HG03442 (cell line): ENCODE measurements at regions not wholly inside any gene's neighbourhood (a gene's known extent, or its start where the extent isn't known, plus 50 kb on each side); places are given as distances from the start of the nearest gene placed in this dataset.

Source experiments
- ATAC-seq: cut with Tn5 transposase; IDR thresholded peaks from one replicate; pipeline ENCODE4 v1.9.1; 2021; ENCODE audit warnings: mild to moderate bottlenecking, moderate library complexity; ENCODE audit not compliant: unreplicated experiment

- no peak for ATAC-seq
Measured at GRCh38 chr14:56494167-56494566, 85.4 kb upstream of the TMEM260 start.

- ATAC-seq: no peak
Measured at GRCh38 chr14:56498112-56498511, 81.5 kb upstream of the TMEM260 start.

DNA sequence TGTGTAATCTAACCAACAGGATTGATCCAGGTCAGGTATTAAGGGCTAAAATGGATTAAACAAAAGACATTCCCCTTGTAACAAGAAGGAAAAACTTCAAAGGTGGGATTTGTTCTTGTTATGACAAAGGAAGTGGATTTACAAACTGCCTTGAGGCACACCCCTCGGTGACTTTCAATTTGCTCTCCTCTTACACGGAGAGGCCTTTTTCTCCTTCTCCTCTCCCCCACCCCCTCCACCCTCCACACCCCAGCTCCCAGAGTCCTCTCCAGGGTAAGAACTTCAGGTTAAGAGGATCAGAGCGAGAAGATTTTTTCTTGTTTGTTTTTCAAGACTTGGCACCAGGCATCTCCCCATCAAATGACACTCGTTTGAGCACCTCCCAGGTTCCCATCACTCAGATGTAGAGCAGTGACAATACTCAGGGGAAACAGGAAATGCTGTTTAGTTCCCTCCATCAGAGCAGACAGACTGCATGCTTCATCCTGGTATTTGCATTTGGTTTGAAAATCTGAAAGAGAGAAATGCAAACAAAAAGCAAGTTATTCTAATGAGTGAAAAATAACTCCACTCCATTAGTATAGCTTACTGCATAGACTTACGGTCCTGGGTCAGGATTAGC lies 77.6 kb upstream of the TMEM260 start:
- no peak for ATAC-seq

- no peak for ATAC-seq
Measured at GRCh38 chr14:56505361-56505760, 74.2 kb upstream of the TMEM260 start.

DNA sequence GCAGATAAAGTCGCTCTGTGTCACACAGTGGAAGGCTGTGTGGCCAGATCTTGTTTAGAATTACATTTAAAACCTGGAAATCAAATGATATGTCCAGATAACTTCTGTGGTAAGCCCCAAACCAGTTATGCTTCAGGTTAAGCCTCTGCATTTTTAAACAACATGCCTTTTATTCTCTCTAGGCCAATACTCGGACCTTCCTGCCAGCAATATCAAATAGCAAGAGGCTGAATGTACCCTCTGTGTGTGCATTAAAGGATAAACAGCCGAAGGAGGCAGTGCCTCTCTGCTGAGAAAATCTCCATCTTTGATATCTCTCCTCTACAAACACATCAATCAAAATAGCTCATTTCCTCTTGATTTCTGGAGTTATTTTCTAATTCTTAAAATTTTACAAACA lies 67.1 kb upstream of the TMEM260 start:
- ATAC-seq: no peak

GRCh38 chr14:56514663-56515371 lies 64.8 kb upstream of the TMEM260 start:
- no peak for ATAC-seq

DNA sequence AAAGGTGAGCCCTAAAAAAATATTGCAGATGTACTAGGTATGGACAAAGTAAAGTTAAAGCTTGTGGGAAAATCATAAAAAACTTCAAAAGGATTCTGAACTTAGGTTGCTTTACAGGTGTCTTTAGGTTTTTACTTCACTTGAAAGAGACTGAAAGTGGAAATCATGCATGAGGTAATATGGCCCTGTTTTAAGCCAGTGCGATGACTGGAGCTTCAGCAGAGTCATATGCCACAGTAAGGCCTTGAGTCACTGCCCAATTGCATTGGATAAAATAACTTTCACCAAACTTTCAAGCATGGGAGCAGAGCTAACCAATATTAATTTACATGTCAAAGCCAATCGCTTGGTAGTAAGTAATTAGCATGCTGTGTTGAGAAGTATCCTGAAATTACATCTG lies 63.9 kb upstream of the TMEM260 start:
- no peak for ATAC-seq

- no peak for ATAC-seq
Measured at GRCh38 chr14:56522403-56522802, 57.2 kb upstream of the TMEM260 start.

DNA sequence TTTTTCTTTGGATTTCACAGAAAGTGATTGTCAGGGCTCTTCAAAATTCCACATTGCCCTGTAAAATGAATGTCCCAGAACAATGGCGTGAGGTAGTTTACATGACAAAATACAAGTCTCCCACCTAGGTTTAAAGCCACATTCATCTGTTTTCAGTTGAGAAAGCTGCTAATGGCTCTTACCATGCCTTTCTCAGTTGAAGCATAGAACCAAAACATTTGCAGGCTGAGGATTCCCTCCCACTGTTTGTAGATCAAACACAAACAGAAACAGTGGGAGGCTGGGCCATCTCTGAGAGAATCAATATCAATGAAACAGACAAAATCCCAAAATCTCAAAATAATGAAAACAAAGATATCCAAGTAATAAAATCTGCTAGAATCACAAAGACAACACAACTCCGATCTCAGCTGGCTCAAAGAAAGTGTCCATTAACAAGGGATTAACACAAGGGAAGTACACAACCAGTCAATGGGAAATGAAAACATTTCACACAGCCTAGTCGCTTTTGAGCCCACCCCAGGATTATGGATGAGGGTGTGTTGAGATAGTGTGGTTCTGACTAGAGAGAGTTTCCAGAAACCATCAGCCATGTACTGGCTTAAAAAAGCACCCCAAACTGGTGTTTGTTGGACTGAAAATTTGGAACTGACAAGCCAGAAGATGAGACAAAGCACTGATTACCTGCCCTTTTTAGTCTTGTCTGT lies 54.5 kb upstream of the TMEM260 start:
- no peak for ATAC-seq

GRCh38 chr14:56528927-56529326 lies 50.7 kb upstream of the TMEM260 start:
- ATAC-seq: no peak
